Panc1 (cell line): ENCODE measurements at regions not wholly inside any gene's neighbourhood (a gene's known extent, or its start where the extent isn't known, plus 50 kb on each side); places are given as distances from the start of the nearest gene placed in this dataset.

Source experiments
- ATAC-seq: fragments of 200-7000 bp; cut with Tn5 transposase; 2 replicates; pipeline ENCODE4 v1.9.1; 2020; ENCODE audit warnings: mild to moderate bottlenecking, moderate library complexity
- BruUV-seq: library from RNA; stranded (reverse); fragments of 400-500 nt; replicated peaks from 2 replicates; lab custom pipeline; 2021; lab: Mats Ljungman, UMichigan
- CTCF ChIA-PET: fragments of 300-600 bp; sonication (Branson Sonifier 250); formaldehyde crosslinking; loops from one replicate; lab custom pipeline; 2022; ENCODE audit warnings: antibody characterized with exemption; lab: Charles Lee
- POLR2A ChIA-PET: fragments of 300-600 bp; sonication (Branson Sonifier 250); formaldehyde crosslinking; loops from one replicate; lab custom pipeline; 2022; ENCODE audit warnings: antibody characterized with exemption; lab: Charles Lee
- DNase-seq: peaks from one replicate; pipeline ENCODE4 v3.0.0-alpha.2; 2010; ENCODE audit warnings: low read depth, low spot score
- H3K27ac ChIP-seq: 2 replicates; pipeline ENCODE4 v1.5.1; 2011; ENCODE audit warnings: mild to moderate bottlenecking, low read length, inconsistent platforms
- H3K27me3 ChIP-seq: fragments of 200-500 bp; sonication (Bioruptor generic); 2 replicates; pipeline ENCODE4 v1.6.0; 2014; ENCODE audit warnings: low read length, inconsistent platforms; ENCODE audit not compliant: control insufficient read depth, insufficient read depth
- H3K36me3 ChIP-seq: fragments of 200-500 bp; sonication (Bioruptor generic); 2 replicates; pipeline ENCODE4 v1.5.1; 2014; ENCODE audit warnings: inconsistent platforms, mild to moderate bottlenecking, low read length, moderate library complexity; ENCODE audit not compliant: control insufficient read depth, insufficient read depth
- H3K4me1 ChIP-seq: 2 replicates; pipeline ENCODE4 v1.5.1; 2011; ENCODE audit warnings: inconsistent platforms, mild to moderate bottlenecking, low read length, moderate library complexity; ENCODE audit not compliant: control insufficient read depth, insufficient read depth
- H3K4me3 ChIP-seq, 2 experiments: 2 replicates each; pipeline ENCODE4 v1.5.1; 2011 to 2012; ENCODE audit warnings: low read depth in 2 of 2, low read length in 2 of 2, mild to moderate bottlenecking in 2 of 2, inconsistent platforms in 1 of 2, moderate library complexity in 1 of 2
- H3K9me3 ChIP-seq: fragments of 200-500 bp; sonication (Bioruptor generic); 2 replicates; pipeline ENCODE4 v1.5.1; 2014; ENCODE audit warnings: low read depth, mild to moderate bottlenecking, inconsistent platforms, low read length, moderate library complexity; ENCODE audit not compliant: control insufficient read depth, insufficient read depth
- CTCF ChIP-seq: fragments of 450-650 bp; IDR thresholded peaks from 2 replicates; pipeline ENCODE4 v1.5.1; 2017; ENCODE audit warnings: mild to moderate bottlenecking
- POLR2AphosphoS5 ChIP-seq: IDR thresholded peaks from 2 replicates; pipeline ENCODE4 v1.6.1; 2012; ENCODE audit warnings: mild to moderate bottlenecking, low read depth, low read length, moderate library complexity
- REST ChIP-seq, 2 experiments: IDR thresholded peaks; 2 replicates each; pipeline ENCODE4 v1.6.1; 2011 to 2012; ENCODE audit warnings: low read depth in 2 of 2, control low read depth in 1 of 2, low read length in 1 of 2, mild to moderate bottlenecking in 1 of 2, moderate library complexity in 1 of 2; ENCODE audit not compliant: insufficient read depth in 1 of 2
- TCF7L2 ChIP-seq: IDR thresholded peaks from 2 replicates; pipeline ENCODE4 v1.6.1; 2011; ENCODE audit warnings: mild to moderate bottlenecking, low read depth, low read length, inconsistent platforms
- in situ Hi-C: cut with HindIII; loops from 2 replicates; pipeline ENCODE4 v1.10.0; 2016; ENCODE audit warnings: low sequenced_read_pairs, low pct_unique_long_range_greater_than_20kb
- intact Hi-C: fragments of 100-400 bp; cut with micrococcal nuclease; formaldehyde crosslinking; loops from one replicate; pipeline ENCODE4 v1.10.0; 2022; ENCODE audit not compliant: unreplicated experiment

- POLR2A ChIA-PET = no interaction called here
- TF ChIP-seq POLR2AphosphoS5 (no peak), CTCF (peak; percentile 91)
- CTCF ChIA-PET = no interaction called here
- in situ Hi-C loops (no loop called here), intact Hi-C loops (loop anchor here (10.0 kb wide), 1 partner anchor 359 kb away; no protein-coding TSS in a partner anchor)
- no peaks in the 10 kb centered on the region for H3K9me3 ChIP-seq
- no peaks in the 10 kb centered on the region for H3K36me3 ChIP-seq
- no peaks in the 10 kb centered on the region for H3K27me3 ChIP-seq
- H3K4me1 ChIP-seq = no peaks in the 10 kb centered on the region
- no peak overlapping the region for H3K27ac ChIP-seq
- DNase-seq (peak; percentile 32), ATAC-seq (peak; percentile 72; the same call in 1 of the 2 replicates)
- BruUV-seq = no TSS peak
- no peak overlapping the region for H3K4me3 ChIP-seq
Observed at GRCh38 chr1:222095606-222096475, 354.0 kb upstream of the DUSP10 start.

GRCh38 chr1:222093518-222093917 is 351.6 kb upstream of the DUSP10 start:
- DNase-seq (no peak), ATAC-seq (no peak)
- Histone ChIP-seq H3K36me3 (no peaks in the 10 kb centered on the region), H3K27ac (no peak overlapping the region), H3K9me3 (no peaks in the 10 kb centered on the region), H3K4me3 (no peak overlapping the region), H3K27me3 (no peaks in the 10 kb centered on the region), H3K4me1 (no peaks in the 10 kb centered on the region)
- CTCF ChIA-PET = no interaction called here
- TF ChIP-seq TCF7L2 (no peak), CTCF (no peak), REST (IDR thresholded peaks at IDR 0.05; ENCODE audit: insufficient read depth in 1 of 2, low read depth in 2 of 2, low read length in 1 of 2) (no peak)
- POLR2A ChIA-PET = no interaction called here
- in situ Hi-C loops = no loop called here
- intact Hi-C loops = loop anchor here (10.0 kb wide), 1 partner anchor 361 kb away; no protein-coding TSS in a partner anchor
- no TSS peak for BruUV-seq
